ENCODE measurements at regions not wholly inside any gene's neighbourhood (a gene's known extent, or its start where the extent isn't known, plus 50 kb on each side); places are given as distances from the start of the nearest gene placed in this dataset.
"Not testable (repeated sequence)": the region's sequence is repeated elsewhere in the genome, so short reads cannot be mapped to it uniquely, and the experiment has no call there.

DNA sequence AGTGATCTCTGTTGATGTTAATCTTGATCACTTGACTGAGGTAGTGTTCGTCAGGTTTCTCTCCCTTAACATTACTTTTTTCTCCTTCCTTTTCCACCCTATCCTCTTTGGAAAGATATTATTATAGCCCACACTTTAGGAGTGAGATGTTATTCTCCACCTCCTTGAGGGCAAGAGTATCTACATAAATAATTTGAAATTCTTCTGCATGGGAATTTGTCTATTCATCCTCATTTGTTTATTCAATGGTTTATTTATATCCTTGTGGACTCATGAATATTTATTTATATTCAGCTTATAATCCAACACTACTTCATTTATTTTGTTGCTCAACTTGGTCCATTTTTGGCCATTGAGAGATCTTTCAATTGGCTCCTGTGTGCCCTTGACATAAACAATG, 750.4 kb downstream of the EPHA4 start:
- no peak for DNase-seq

GRCh38 chr2:220823590-220823989, 748.5 kb downstream of the EPHA4 start:
- DNase-seq = not testable (repeated sequence)

DNA sequence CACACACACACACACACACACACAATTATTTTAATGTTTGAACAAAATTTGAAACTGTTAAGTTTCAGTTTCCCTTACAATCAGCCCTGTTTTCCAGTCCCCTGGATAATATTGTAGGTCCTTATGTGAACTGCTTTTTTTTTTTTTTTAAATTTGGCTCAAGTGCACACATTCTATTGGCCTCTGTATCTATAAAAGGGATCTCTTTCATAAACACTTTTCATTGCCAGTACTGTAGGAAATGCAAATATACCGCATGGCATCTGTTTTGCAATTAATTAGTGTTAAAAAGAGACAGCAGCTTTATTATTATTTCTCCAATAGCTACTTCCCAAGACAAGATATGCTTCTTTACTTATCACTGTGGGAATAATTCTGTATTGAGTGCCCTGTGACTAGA, 738.7 kb downstream of the EPHA4 start:
- DNase-seq = no peak

- DNase-seq = no peak
These were observed 736.5 kb downstream of the EPHA4 start for GRCh38 chr2:220835583-220835982.

- no peak for DNase-seq
These were observed 734.9 kb downstream of the EPHA4 start for GRCh38 chr2:220837226-220837625.

GRCh38 chr2:220842901-220843665, 729.0 kb downstream of the EPHA4 start:
- no peak for DNase-seq

GRCh38 chr2:220845766-220846273, 726.3 kb downstream of the EPHA4 start:
- DNase-seq = no peak

GRCh38 chr2:220847006-220847405, 725.1 kb downstream of the EPHA4 start:
- no peak for DNase-seq

DNA sequence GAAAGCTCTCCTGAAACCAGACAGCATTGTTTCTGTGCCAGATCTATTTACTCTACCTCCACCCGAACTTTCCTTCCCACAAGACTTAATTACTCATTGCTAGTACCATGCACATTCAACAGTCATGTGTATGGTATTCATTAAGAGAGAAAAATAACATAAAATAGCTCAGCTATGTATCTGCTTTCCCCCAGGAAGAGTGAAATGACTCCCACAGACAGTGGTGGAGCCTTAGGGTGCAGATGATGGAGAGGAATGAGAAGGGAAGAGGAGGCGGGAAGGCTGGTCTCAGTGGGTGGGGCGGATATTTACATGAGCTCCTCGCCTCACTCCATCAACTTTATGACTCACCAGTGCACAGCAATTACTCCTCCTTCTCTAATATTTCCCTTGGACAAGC, 724.5 kb downstream of the EPHA4 start:
- DNase-seq = no peak

DNA sequence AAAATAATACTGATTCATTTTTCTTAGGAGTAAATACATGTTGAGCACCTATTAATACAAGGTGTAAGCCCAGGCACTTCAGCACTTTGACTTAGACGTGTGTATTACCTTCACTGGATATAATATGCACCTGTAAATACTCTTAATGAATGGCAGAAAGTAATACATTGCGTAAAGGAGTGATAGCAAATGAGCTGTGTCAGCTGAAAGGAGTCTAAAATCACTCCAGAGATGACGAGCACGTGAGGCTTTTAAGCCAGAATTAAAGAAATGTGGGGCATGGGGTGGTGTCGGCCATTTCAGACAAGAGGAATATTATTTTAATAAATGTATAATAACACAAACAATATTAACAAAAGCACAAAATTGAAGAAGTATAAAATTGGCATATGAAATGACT, 722.7 kb downstream of the EPHA4 start:
- no peak for DNase-seq

GRCh38 chr2:220850116-220850515, 722.0 kb downstream of the EPHA4 start:
- DNase-seq = no peak

DNA sequence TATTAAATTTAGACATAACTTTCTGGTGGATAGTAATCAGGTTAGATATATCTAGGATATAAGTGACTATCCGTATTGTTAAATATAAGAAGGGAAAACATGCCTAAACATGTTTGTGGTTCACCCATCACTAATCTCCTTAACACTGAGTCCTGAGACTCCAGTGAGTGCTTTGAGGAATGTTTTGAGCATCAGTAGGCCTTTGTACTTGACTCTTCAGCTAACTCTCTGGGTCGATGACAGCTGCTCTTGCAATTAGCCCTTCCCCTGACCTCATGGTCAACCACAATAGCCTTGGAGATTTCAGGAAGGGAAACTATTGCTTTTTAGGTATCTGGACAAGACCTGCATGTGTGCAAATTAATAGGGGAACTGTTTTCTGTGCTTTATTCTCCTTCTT, 716.8 kb downstream of the EPHA4 start:
- no peak for DNase-seq

GRCh38 chr2:220856486-220856885, 715.6 kb downstream of the EPHA4 start:
- no peak for DNase-seq

DNA sequence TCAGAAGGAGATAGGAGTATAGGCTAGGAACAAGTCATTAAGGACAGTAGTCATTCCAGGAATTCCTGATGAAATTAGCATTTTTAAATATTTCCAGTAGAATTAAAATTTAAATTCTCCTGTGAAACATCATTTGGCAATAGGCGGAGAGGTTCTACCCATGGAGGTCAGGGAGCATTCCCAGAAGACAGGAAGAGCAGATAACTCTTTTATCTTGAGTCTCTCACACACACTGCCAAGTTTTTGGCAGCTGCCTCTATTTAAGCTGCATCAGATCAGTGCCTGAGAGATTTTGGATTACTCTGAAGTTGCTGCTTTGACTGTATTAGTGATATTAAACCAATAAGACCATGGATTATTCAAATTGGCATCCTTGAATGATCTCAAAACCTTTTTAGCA, 714.7 kb downstream of the EPHA4 start:
- DNase-seq = no peak

DNA sequence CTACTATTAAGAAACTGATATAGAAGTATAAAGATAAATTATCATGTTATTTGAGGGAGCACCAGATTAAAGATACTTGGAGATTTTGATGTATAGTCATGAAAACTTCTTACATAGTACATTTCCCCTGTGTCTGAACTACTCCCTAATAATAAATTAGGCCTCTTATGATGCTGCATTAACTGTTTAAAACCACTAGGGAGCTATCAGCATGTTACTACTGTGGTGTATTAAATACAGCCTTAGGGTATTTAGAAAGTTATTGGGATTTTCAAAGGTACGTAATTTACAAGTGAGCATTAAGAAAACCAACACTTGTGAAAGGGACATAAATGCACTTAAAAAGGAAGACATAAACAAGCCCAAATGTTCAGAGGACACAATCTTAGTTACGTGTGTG, 714.0 kb downstream of the EPHA4 start:
- DNase-seq = no peak

- DNase-seq = no peak
These were observed 700.2 kb downstream of the EPHA4 start for GRCh38 chr2:220871909-220872308.

DNA sequence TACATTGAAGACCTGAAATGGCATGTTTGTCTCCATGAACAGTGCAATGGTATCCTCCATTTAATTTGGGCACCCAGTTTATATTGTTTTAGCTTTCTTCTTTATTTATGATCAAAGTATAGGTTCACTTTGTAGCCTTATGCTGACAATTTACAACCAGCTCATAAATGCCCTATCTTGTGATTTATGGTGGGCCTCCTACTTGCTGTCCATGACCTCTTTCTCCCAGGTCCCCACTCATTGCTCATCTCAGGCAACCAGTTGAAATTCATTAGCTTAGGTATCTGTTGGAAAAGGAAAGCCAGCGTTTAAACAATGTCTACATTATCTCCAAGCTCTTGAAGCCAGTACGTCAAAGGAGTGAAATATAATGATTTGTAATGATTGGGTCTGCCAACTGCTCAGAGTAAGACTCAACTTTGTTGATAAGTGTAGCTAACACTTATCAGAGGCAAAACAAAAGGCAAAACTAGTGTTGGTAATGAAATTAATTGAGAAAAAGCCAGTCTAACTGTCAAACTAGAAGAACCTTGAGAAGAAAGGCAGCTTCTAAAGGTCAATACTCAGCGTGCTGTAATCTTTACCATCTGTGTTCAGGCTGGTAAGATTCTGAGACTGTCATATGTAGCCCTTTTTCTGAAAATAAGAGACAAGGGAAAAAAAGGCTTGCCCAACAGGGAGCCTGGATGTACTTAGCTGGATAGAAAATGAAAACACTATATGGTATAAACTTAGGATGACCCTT, 695.9 kb downstream of the EPHA4 start:
- no peak for DNase-seq

- no peak for DNase-seq
These were observed 694.6 kb downstream of the EPHA4 start for GRCh38 chr2:220877491-220877890.

GRCh38 chr2:220877897-220878296, 694.2 kb downstream of the EPHA4 start:
- no peak for DNase-seq

- no peak for DNase-seq
These were observed 691.2 kb downstream of the EPHA4 start for GRCh38 chr2:220880623-220881596.

DNA sequence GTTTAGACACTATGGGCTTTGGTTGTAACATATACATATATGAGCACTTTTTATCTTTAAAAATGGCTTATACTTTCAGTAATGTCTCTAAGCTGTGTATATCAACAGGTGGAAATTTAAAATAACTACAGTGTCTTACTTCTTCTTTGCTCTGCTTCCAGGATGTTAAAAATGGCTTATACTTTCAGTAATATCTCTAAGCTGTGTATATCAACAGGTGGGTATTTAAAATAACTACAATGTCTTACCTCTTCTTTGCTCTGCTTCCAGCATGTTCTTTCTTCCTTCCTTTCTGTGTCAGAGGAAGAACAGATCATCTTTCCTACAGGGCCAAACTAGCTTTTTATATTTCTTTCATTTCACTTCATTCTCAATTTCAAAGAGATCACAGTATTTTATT, 689.6 kb downstream of the EPHA4 start:
- no peak for DNase-seq

GRCh38 chr2:220885593-220885992, 686.5 kb downstream of the EPHA4 start:
- no peak for DNase-seq

DNA sequence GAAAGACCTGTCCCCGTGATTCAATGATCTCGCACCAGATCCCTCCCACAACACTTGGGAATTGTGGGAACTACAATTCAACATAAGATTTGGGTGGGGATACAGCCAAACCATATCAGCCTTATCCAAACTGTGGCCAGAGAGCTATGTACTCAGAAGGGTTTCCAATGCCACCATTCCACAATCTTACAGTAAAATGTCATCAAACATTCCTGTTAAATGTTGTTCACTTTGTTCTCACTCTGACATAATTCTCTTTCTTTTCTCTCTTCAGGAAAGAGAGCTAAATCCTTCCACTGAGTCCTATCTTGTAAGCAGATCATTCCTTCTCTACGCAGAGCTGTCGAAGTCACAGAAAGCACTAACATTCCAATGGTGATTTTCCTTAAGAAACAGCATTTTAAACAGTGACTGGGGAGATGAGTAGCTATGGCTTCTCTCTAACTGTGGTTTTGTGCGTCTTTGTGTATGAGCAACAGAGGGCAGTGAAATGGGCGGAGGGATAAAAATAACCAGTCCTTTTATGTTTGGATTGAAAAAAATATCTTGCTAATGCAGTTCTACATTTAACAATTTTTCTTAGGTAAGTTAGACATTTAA, 684.7 kb downstream of the EPHA4 start:
- DNase-seq = no peak

Measured in hippocampal formation (tissue), 2 donors.